Activated CD8-positive, alpha-beta memory T cell treated with anti-CD3 and anti-CD28 coated beads, Interleukin-2, amount 10 ng/mL, durations not matched to agents 7 days and 5 days (primary cell): ENCODE measurements at regions not wholly inside any gene's neighbourhood (a gene's known extent, or its start where the extent isn't known, plus 50 kb on each side); places are given as distances from the start of the nearest gene placed in this dataset.

Experiments used
- ATAC-seq: fragments of 150-1000 bp; cut with Tn5 transposase; one replicate; pipeline ENCODE4 v1.10.0; 2021; ENCODE audit warnings: moderate library complexity
- CTCF ChIA-PET: fragments of 350-600 bp; sonication (Branson Sonifier 250); formaldehyde crosslinking; loops from one replicate; lab custom pipeline; 2021; ENCODE audit warnings: antibody characterized with exemption; lab: Charles Lee
- DNase-seq: peaks from one replicate; pipeline ENCODE4 v3.0.0-alpha.2; 2020
- H3K27ac Mint-ChIP-seq: one replicate; pipeline ENCODE4 v1.8.0; 2021; ENCODE audit warnings: mild to moderate bottlenecking, mixed read lengths
- H3K27me3 Mint-ChIP-seq: one replicate; pipeline ENCODE4 v1.8.0; 2021; ENCODE audit warnings: mixed read lengths
- H3K36me3 Mint-ChIP-seq: one replicate; pipeline ENCODE4 v1.8.0; 2021; ENCODE audit warnings: mild to moderate bottlenecking, mixed read lengths
- H3K4me1 Mint-ChIP-seq: one replicate; pipeline ENCODE4 v1.8.0; 2021; ENCODE audit warnings: mixed read lengths
- H3K4me3 Mint-ChIP-seq: one replicate; pipeline ENCODE4 v1.8.0; 2021; ENCODE audit warnings: mild to moderate bottlenecking, moderate library complexity, mixed read lengths
- H3K9me3 Mint-ChIP-seq: one replicate; pipeline ENCODE4 v1.8.0; 2022; ENCODE audit warnings: low read depth, mixed read lengths

GRCh38 chr1:104932030-104932915 is 1182.6 kb downstream of the AMY1C start:
- no peaks in the 10 kb centered on the region for H3K27me3 Mint-ChIP-seq
- H3K4me3 Mint-ChIP-seq = no peak overlapping the region
- no peak overlapping the region for H3K27ac Mint-ChIP-seq
- no peak for ATAC-seq
- no peaks in the 10 kb centered on the region for H3K4me1 Mint-ChIP-seq
- CTCF ChIA-PET = no interaction called here
- no peaks in the 10 kb centered on the region for H3K36me3 Mint-ChIP-seq
- peaks cover 16% of the 10 kb centered on the region for H3K9me3 Mint-ChIP-seq
- no peak for DNase-seq

GRCh38 chr1:104932949-104933679 is 1183.4 kb downstream of the AMY1C start:
- Mint-ChIP-seq H3K27ac (no peak overlapping the region), H3K4me3 (no peak overlapping the region), H3K4me1 (no peaks in the 10 kb centered on the region), H3K27me3 (no peaks in the 10 kb centered on the region), H3K36me3 (no peaks in the 10 kb centered on the region), H3K9me3 (peaks cover 10% of the 10 kb centered on the region)
- CTCF ChIA-PET = no interaction called here
- ATAC-seq = no peak
- no peak for DNase-seq

- no peak overlapping the region for H3K27ac Mint-ChIP-seq
- CTCF ChIA-PET = no interaction called here
- no peaks in the 10 kb centered on the region for H3K4me1 Mint-ChIP-seq
- H3K9me3 Mint-ChIP-seq = peaks cover 9% of the 10 kb centered on the region
- no peak for DNase-seq
- no peaks in the 10 kb centered on the region for H3K36me3 Mint-ChIP-seq
- H3K27me3 Mint-ChIP-seq = no peaks in the 10 kb centered on the region
- no peak for ATAC-seq
- no peak overlapping the region for H3K4me3 Mint-ChIP-seq
These were observed 1184.1 kb downstream of the AMY1C start for GRCh38 chr1:104933846-104934245.

- H3K36me3 Mint-ChIP-seq = no peaks in the 10 kb centered on the region
- ATAC-seq (no peak), DNase-seq (no peak)
- CTCF ChIA-PET = no interaction called here
- H3K27me3 Mint-ChIP-seq = no peaks in the 10 kb centered on the region
- no peak overlapping the region for H3K4me3 Mint-ChIP-seq
- peaks cover 8% of the 10 kb centered on the region for H3K9me3 Mint-ChIP-seq
- no peak overlapping the region for H3K27ac Mint-ChIP-seq
- H3K4me1 Mint-ChIP-seq = no peaks in the 10 kb centered on the region
These were observed 1195.7 kb downstream of the AMY1C start for GRCh38 chr1:104945406-104945805.

- Mint-ChIP-seq H3K27me3 (no peaks in the 10 kb centered on the region), H3K36me3 (no peaks in the 10 kb centered on the region), H3K27ac (no peak overlapping the region), H3K9me3 (peaks cover 6% of the 10 kb centered on the region), H3K4me1 (no peaks in the 10 kb centered on the region), H3K4me3 (no peak overlapping the region)
- no peak for ATAC-seq
- CTCF ChIA-PET = no interaction called here
- no peak for DNase-seq
These were observed 1197.0 kb downstream of the AMY1C start for GRCh38 chr1:104946558-104947210.

GRCh38 chr1:104953555-104953954 is 1203.9 kb downstream of the AMY1C start:
- CTCF ChIA-PET = no interaction called here
- Mint-ChIP-seq H3K36me3 (no peaks in the 10 kb centered on the region), H3K9me3 (peaks cover 6% of the 10 kb centered on the region), H3K27me3 (no peaks in the 10 kb centered on the region), H3K4me3 (no peak overlapping the region), H3K4me1 (no peaks in the 10 kb centered on the region), H3K27ac (no peak overlapping the region)
- DNase-seq (no peak), ATAC-seq (no peak)

- no peak for DNase-seq
- CTCF ChIA-PET = no interaction called here
- ATAC-seq = no peak
- no peak overlapping the region for H3K4me3 Mint-ChIP-seq
- H3K36me3 Mint-ChIP-seq = no peaks in the 10 kb centered on the region
- no peaks in the 10 kb centered on the region for H3K27me3 Mint-ChIP-seq
- H3K27ac Mint-ChIP-seq = no peak overlapping the region
- H3K4me1 Mint-ChIP-seq = no peaks in the 10 kb centered on the region
- peaks cover 2% of the 10 kb centered on the region for H3K9me3 Mint-ChIP-seq
These were observed 1223.8 kb downstream of the AMY1C start for GRCh38 chr1:104973516-104973915.

GRCh38 chr1:104979651-104980050 is 1230.0 kb downstream of the AMY1C start:
- H3K4me3 Mint-ChIP-seq = no peak overlapping the region
- H3K27me3 Mint-ChIP-seq = no peaks in the 10 kb centered on the region
- no peak overlapping the region for H3K27ac Mint-ChIP-seq
- ATAC-seq (no peak), DNase-seq (no peak)
- CTCF ChIA-PET = no interaction called here
- H3K36me3 Mint-ChIP-seq = no peaks in the 10 kb centered on the region
- H3K9me3 Mint-ChIP-seq = peaks cover 2% of the 10 kb centered on the region
- H3K4me1 Mint-ChIP-seq = no peaks in the 10 kb centered on the region

GRCh38 chr1:104987210-104987609 is 1237.5 kb downstream of the AMY1C start:
- H3K4me1 Mint-ChIP-seq = no peaks in the 10 kb centered on the region
- H3K27me3 Mint-ChIP-seq = no peaks in the 10 kb centered on the region
- ATAC-seq (no peak), DNase-seq (no peak)
- H3K36me3 Mint-ChIP-seq = no peaks in the 10 kb centered on the region
- CTCF ChIA-PET = no interaction called here
- H3K4me3 Mint-ChIP-seq = no peak overlapping the region
- H3K9me3 Mint-ChIP-seq = peaks cover 6% of the 10 kb centered on the region
- no peak overlapping the region for H3K27ac Mint-ChIP-seq

- peaks cover 4% of the 10 kb centered on the region for H3K9me3 Mint-ChIP-seq
- CTCF ChIA-PET = no interaction called here
- H3K27ac Mint-ChIP-seq = no peak overlapping the region
- ATAC-seq (no peak), DNase-seq (no peak)
- H3K4me1 Mint-ChIP-seq = no peaks in the 10 kb centered on the region
- no peak overlapping the region for H3K4me3 Mint-ChIP-seq
- no peaks in the 10 kb centered on the region for H3K36me3 Mint-ChIP-seq
- no peaks in the 10 kb centered on the region for H3K27me3 Mint-ChIP-seq
These were observed 1239.3 kb downstream of the AMY1C start for GRCh38 chr1:104989012-104989411.

- CTCF ChIA-PET = no interaction called here
- Mint-ChIP-seq H3K27me3 (no peaks in the 10 kb centered on the region), H3K4me1 (no peaks in the 10 kb centered on the region), H3K36me3 (no peaks in the 10 kb centered on the region), H3K9me3 (peaks cover 7% of the 10 kb centered on the region), H3K27ac (no peak overlapping the region), H3K4me3 (no peak overlapping the region)
- no peak for ATAC-seq
- DNase-seq = no peak
These were observed 1242.0 kb downstream of the AMY1C start for GRCh38 chr1:104991702-104992101.

- ATAC-seq (no peak), DNase-seq (no peak)
- Mint-ChIP-seq H3K27ac (no peak overlapping the region), H3K4me3 (no peak overlapping the region), H3K4me1 (no peaks in the 10 kb centered on the region), H3K36me3 (no peaks in the 10 kb centered on the region), H3K27me3 (no peaks in the 10 kb centered on the region), H3K9me3 (no peaks in the 10 kb centered on the region)
- CTCF ChIA-PET = no interaction called here
These were observed 1251.1 kb downstream of the AMY1C start for GRCh38 chr1:105000793-105001192.

- CTCF ChIA-PET = no interaction called here
- Mint-ChIP-seq H3K4me3 (no peak overlapping the region), H3K36me3 (no peaks in the 10 kb centered on the region), H3K27me3 (no peaks in the 10 kb centered on the region), H3K4me1 (no peaks in the 10 kb centered on the region), H3K27ac (no peak overlapping the region), H3K9me3 (no peaks in the 10 kb centered on the region)
- DNase-seq (no peak), ATAC-seq (no peak)
These were observed 1254.8 kb downstream of the AMY1C start for GRCh38 chr1:105004515-105004914.
